ENCODE measurements at regions not wholly inside any gene's neighbourhood (a gene's known extent, or its start where the extent isn't known, plus 50 kb on each side); places are given as distances from the start of the nearest gene placed in this dataset.

- no peak for TF ChIP-seq IKZF5 (CRISPR knock-in tag; IDR thresholded peaks at IDR 0.05)
- TF ChIP-seq CSRNP2 (CRISPR knock-in tag; conservative IDR thresholded peaks at IDR 0.05; ENCODE audit: low read depth): no peak
Observed at GRCh38 chrX:79243691-79244090, 99.2 kb downstream of the GPR174 start (continued).

GRCh38 chrX:79235899-79236298, 91.4 kb downstream of the GPR174 start:
- intact Hi-C loops (cut with micrococcal nuclease; ENCODE audit: unreplicated experiment) (no loop called here), in situ Hi-C loops (cut with HindIII; ENCODE audit: extremely low pct_ligation_motif_present, low pct_unique_long_range_greater_than_20kb) (no loop called here)
- Histone ChIP-seq H3K4me1 (ENCODE audit: insufficient read depth, low read length) (no peaks in the 10 kb centered on the region), H3K9me3 (ENCODE audit: low read length) (peaks cover 39% of the 10 kb centered on the region), H4K20me1 (ENCODE audit: insufficient read depth, low read length) (no peaks in the 10 kb centered on the region), H3K4me2 (ENCODE audit: low read depth, low read length) (no peak overlapping the region), H3K27me3 (ENCODE audit: control insufficient read depth in 1 of 2, insufficient read depth in 2 of 2, low read length in 2 of 2) (no peaks in the 10 kb centered on the region), H2AFZ (ENCODE audit: low read length) (no peak overlapping the region), H3K36me3 (replicated peaks in 1 of 2; ENCODE audit: control insufficient read depth in 1 of 2, insufficient read depth in 2 of 2, low read length in 2 of 2) (no peaks in the 10 kb centered on the region), H3K27ac (ENCODE audit: extremely low read length, insufficient read depth, low read length) (no peak overlapping the region), H3K9ac (ENCODE audit: insufficient read depth, low read depth, low read length) (no peak overlapping the region), H3K79me2 (ENCODE audit: insufficient read depth, low read length) (no peaks in the 10 kb centered on the region), H3K4me3 (replicated peaks in 1 of 3; ENCODE audit: insufficient read depth in 1 of 3, low read depth in 2 of 3, low read length in 3 of 3) (no peak overlapping the region)
- 6% methylated on average over 3 of the region's 3 CpGs for WGBS (ENCODE audit: low lambda C conversion rate)
- ChIA-PET POLR2A (no interaction called here), CTCF (ENCODE audit: low intra/inter-chr PET ratio, low total read pairs) (no interaction called here)
- BruUV-seq (replicated peaks): no TSS peak
- no peak for ATAC-seq
- no peak for FAIRE-seq
- DNase-seq (ENCODE audit: low spot score): no peak
- no peak for TF ChIP-seq ATF2 (CRISPR knock-in tag; IDR thresholded peaks at IDR 0.05)
- no peak for TF ChIP-seq ZNF710 (CRISPR knock-in tag; IDR thresholded peaks at IDR 0.05; ENCODE audit: borderline replicate concordance)
- no peak for TF ChIP-seq PRPF4 (IDR thresholded peaks at IDR 0.05; ENCODE audit: low read depth, low read length, poor library complexity, severe bottlenecking)
- no peak for TF ChIP-seq FOXP4 (CRISPR knock-in tag; IDR thresholded peaks at IDR 0.05)
- no peak for TF ChIP-seq NR2F2 (IDR thresholded peaks at IDR 0.05; ENCODE audit: borderline replicate concordance, low read depth)
- no peak for TF ChIP-seq ZNF609 (CRISPR knock-in tag; IDR thresholded peaks at IDR 0.05; ENCODE audit: borderline replicate concordance)
- TF ChIP-seq KDM4B (CRISPR knock-in tag; IDR thresholded peaks at IDR 0.05): no peak

All from HepG2 (cell line).